HK-2 (cell line): ENCODE measurements at regions not wholly inside any gene's neighbourhood (a gene's known extent, or its start where the extent isn't known, plus 50 kb on each side); places are given as distances from the start of the nearest gene placed in this dataset.
"Not testable (repeated sequence)": the region's sequence is repeated elsewhere in the genome, so short reads cannot be mapped to it uniquely, and the experiment has no call there.

Experiments used
- DNase-seq: peaks from one replicate; pipeline ENCODE4 v3.0.0-alpha.2; 2018; ENCODE audit not compliant: unreplicated experiment

GRCh38 chr2:90220623-90221299 lies 1529.3 kb downstream of the RPIA start:
- not testable (repeated sequence) for DNase-seq

GRCh38 chr2:90221300-90221651 lies 1529.8 kb downstream of the RPIA start:
- DNase-seq, result no peak

- not testable (repeated sequence) for DNase-seq
These were observed 1533.3 kb downstream of the RPIA start for GRCh38 chr2:90224767-90225166.

- not testable (repeated sequence) for DNase-seq
These were observed 1535.1 kb downstream of the RPIA start for GRCh38 chr2:90226465-90227072.

GRCh38 chr2:90231199-90231598 lies 1539.7 kb downstream of the RPIA start:
- not testable (repeated sequence) for DNase-seq

- DNase-seq, result not testable (repeated sequence)
These were observed 1544.0 kb downstream of the RPIA start for GRCh38 chr2:90235452-90235851.

- peak; percentile 49 for DNase-seq
These were observed 1546.5 kb downstream of the RPIA start for GRCh38 chr2:90237923-90238361.

GRCh38 chr2:90238505-90239230 lies 1547.2 kb downstream of the RPIA start:
- DNase-seq, result not testable (repeated sequence)

- not testable (repeated sequence) for DNase-seq
These were observed 1548.3 kb downstream of the RPIA start for GRCh38 chr2:90239769-90240168.

- not testable (repeated sequence) for DNase-seq
These were observed 1553.7 kb downstream of the RPIA start for GRCh38 chr2:90244902-90245765.

GRCh38 chr2:90248400-90248799 lies 1556.9 kb downstream of the RPIA start:
- DNase-seq, result not testable (repeated sequence)

GRCh38 chr2:90250350-90250749 lies 1558.9 kb downstream of the RPIA start:
- DNase-seq, result not testable (repeated sequence)

GRCh38 chr2:90251576-90251975 lies 1560.1 kb downstream of the RPIA start:
- not testable (repeated sequence) for DNase-seq

GRCh38 chr2:90253306-90253705 lies 1561.8 kb downstream of the RPIA start:
- not testable (repeated sequence) for DNase-seq

GRCh38 chr2:90266888-90267287 lies 1575.4 kb downstream of the RPIA start:
- not testable (repeated sequence) for DNase-seq

GRCh38 chr2:90287751-90288150 lies 1596.3 kb downstream of the RPIA start:
- DNase-seq, result not testable (repeated sequence)

- not testable (repeated sequence) for DNase-seq
These were observed 1596.9 kb downstream of the RPIA start for GRCh38 chr2:90288396-90288795.

- not testable (repeated sequence) for DNase-seq
These were observed 1598.0 kb downstream of the RPIA start for GRCh38 chr2:90289291-90289980.

- DNase-seq, result not testable (repeated sequence)
These were observed 1599.2 kb downstream of the RPIA start for GRCh38 chr2:90290701-90291100.

GRCh38 chr2:90291168-90291883 lies 1599.9 kb downstream of the RPIA start:
- not testable (repeated sequence) for DNase-seq
